ENCODE measurements at regions not wholly inside any gene's neighbourhood (a gene's known extent, or its start where the extent isn't known, plus 50 kb on each side); places are given as distances from the start of the nearest gene placed in this dataset.
A peak's percentile ranks its signal among the peaks of the same experiment; 100 is the strongest.

DNA sequence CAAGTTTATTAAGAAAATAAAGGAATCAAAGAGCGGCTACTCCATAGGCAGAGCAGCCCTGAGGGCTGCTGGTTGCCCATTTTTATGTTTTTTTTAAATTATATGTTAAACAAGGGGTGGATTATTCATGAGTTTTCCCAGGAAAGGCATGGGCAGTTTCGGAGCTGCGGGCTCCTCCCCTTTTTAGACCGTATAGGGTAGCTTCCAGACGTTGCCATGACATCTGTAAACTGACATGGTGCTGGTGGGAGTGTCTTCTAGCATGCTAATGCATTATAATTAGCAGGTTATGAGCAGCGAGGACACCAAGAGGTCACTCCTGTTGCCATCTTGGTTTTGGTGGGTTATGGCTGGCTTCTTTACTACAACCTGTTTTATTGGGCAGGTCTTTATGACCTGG, 301.8 kb downstream of the TFAP2C start:
- DNase-seq = no peak

GRCh38 chr20:56932575-56933330, 303.6 kb downstream of the TFAP2C start:
- DNase-seq = no peak

GRCh38 chr20:56933331-56933698, 304.2 kb downstream of the TFAP2C start:
- no peak for DNase-seq

DNA sequence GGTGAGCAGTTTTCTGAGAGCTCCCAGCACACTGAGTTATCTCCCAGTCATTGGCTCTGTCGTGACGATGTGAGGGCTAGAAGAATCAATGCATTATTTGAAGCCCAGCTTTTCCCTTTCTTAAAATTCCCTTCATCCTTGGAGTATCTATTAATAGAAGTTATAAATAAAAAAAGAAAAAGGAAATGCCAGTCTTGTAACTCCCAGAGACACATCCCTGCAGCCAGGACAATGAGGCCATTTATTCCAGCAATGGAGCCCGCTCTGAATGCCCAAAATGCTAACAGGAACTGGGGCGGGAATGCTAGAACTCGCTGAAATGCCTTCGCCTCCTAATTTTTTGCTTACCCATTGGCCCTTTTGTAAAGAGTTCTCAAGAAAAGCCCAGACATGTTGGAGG, 305.8 kb downstream of the TFAP2C start:
- DNase-seq = peak; percentile 4

- DNase-seq = no peak
Measured at GRCh38 chr20:56940466-56940865, 311.4 kb downstream of the TFAP2C start.

DNA sequence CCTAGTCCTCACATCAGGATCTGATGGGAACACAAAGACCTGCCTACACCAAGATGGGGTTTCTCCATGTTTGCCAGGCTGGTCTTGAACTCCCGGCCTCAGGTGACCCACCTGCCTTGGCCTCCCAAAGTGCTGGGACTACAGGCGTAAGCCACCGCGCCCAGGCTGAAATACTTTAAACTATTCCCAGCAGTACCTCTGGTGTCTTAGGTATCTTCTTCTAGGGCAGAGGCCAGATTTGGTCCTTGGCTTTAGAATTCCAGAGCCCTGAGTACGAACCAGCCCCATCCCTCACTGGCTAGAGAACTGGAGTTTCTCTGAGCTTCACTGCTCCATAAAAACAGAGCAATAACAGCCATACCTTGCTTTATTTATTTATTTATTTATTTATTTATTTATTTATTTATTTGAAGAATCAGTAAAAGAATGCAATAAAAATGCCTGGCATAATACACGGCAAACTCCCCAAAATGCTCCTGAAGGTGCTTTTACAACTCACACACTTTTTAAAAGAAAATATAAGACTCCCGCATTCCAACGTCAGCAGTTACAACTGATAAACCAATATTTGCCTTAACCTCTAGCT, 312.1 kb downstream of the TFAP2C start:
- no peak for DNase-seq

- DNase-seq = no peak
Measured at GRCh38 chr20:56943946-56944945, 315.1 kb downstream of the TFAP2C start.

- no peak for DNase-seq
Measured at GRCh38 chr20:56945057-56945456, 316.0 kb downstream of the TFAP2C start.

- DNase-seq = no peak
Measured at GRCh38 chr20:56945901-56946300, 316.8 kb downstream of the TFAP2C start.

DNA sequence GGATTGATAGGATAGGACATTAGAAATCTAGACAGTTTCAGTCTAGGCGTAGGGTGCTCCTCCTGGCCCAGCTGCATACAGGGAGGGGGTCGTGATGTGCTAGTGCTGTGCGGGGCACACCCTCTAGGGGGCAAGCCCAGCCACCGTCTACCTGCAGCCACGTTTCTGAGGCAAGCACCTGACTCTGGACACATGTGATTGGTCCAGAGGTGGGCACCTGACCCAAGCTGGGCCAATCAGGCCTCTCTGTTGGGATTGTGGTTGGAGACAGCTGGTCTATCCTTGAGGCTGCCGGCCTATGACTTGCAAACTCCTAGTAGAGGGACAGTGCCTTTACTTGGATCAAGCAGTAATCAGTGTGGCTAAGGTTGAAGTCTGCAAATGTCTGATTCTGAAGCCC, 317.1 kb downstream of the BMP7 start:
- no peak for DNase-seq

GRCh38 chr20:56952258-56953047, 314.0 kb downstream of the BMP7 start:
- no peak for DNase-seq

DNA sequence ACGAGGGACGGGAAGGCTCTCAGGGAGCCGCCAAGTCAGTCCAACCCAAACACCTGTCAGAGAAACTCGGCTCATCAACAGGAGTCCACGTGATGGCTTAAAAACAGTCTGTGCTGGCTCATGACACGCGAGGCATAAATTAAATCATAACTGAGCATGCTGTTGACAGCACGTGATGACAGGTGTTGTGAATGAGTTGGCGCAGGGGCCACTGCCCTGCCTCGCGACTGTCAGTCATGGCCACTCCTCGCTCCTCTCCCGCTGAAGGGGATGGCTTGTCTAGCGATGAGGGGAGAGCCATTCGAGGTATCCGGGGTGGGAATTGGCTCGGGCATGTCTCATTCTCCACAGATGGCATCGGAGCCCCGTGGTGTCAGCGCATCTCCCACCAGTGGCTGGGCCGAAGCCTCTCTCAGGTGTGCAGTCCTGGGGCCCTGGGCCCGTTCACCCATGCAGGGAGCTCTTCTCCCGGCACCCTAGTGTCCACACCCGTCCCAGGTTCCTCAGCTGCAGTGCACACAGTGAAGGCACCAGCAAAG, 313.3 kb downstream of the BMP7 start:
- no peak for DNase-seq

DNA sequence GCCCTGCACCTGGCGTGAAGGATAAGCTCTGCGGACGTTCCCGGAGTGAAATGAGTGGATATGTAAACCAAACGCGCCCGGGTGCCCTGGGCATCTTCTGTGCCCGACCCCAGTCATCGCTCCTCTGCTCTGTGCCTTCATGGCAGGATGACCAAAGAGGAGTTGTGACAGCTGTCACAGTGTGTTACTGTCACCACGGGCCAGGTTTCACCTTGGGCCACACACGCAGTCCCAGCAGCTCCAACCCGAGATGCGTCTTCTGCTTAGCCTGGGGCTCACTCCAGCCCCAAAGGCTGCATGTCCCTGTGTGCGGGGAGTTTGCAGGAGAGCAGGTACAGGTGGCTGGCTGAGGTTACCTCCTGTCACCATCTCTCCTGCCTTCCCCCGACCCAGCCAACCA, 311.6 kb downstream of the BMP7 start:
- DNase-seq = no peak

- no peak for DNase-seq
Measured at GRCh38 chr20:56955680-56956079, 310.8 kb downstream of the BMP7 start.

DNA sequence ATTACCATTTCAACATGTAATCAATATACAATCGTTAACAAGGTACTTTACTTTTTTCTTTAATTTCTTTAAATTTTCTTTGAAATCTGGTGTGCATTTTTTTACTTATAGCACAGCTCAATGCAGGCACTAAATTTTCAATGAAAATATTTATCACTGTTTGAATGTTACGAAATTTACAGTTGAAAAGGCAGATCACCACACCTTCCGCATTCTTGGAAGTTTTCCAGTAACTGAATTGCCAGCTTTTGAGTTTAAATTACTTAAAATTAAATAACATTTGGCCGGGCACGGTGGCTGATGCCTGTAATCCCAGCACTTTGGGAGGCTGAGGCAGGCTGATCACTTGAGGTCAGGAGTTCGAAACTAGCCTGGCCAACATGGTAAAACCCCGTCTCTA, 309.9 kb downstream of the BMP7 start:
- no peak for DNase-seq

DNA sequence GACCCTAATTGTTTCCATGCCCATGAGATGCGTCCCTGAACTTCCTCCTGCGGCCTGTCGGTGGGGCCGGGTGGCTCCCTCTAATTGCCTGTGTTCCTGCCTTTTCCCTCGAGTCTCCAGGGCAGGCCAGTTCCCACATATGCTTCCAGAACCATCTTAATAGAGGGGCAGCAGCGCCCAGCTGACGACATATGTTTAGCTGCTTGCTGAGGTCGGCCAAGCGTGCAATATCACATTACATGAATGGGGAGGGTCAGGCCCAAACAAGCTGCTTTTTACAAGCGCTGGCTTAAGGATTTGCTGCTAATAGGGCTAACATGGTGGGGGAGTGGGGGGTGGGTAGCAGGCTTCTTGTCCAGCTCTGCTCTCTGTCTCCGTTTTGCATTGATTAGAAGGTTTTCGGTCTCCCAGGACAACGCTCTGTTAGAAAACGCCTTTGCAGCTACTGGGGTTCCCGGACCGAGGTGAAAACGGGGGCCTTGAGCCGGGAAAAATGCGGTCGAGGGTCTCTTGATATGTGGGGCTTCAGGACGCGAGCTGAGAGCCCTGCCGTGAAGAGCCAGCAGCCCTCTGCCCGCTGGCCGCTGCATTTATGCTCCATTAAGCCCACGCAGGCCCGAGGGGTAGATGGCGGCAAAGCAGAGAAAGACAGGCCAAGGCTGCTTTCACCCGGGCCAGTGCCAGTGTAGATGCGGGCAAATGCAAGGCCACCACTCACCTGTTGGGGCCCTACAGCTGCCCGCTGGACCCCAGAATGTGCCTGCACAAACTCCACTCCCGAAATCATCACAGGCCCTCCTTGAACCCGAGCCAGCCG, 308.5 kb downstream of the BMP7 start:
- DNase-seq = no peak

DNA sequence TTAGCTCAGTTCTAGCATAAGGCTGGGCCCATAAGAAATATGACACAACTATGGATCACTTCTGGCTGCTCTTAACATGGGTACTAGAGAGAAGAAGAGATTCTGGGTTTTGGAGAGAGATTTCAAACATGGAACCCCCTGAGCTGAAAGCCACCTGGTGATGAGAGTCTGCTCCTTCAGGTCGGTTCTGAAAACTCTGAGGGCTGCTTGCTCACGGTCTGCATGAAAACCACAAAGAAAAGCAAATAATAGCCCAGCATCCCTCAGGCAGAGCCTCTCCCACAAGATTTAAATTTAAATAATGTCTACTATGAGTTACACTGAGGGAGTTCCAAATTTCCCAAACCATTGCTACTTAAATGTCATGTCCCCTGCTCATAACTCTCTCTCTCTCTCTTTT, 301.5 kb downstream of the BMP7 start:
- no peak for DNase-seq

DNA sequence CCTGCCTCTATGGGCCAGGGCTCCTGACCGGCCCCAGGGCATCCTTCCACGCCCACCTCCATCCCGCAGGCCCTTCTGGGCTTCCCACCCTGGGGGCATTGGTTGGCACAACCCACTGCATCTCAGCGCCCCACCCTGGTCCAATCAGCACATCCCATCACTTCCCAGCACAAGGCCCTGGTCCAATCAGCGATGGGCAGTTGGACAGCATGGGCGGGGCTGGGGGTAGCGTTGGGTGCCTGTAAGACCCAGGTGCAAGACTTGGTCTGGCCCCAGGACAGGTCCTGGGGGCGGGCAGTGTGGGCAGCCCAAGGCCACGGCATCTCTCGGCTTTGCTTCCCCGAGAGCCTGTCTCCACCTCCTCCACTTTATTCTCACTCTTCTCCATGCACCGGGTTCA, 298.5 kb downstream of the BMP7 start:
- no peak for DNase-seq

DNA sequence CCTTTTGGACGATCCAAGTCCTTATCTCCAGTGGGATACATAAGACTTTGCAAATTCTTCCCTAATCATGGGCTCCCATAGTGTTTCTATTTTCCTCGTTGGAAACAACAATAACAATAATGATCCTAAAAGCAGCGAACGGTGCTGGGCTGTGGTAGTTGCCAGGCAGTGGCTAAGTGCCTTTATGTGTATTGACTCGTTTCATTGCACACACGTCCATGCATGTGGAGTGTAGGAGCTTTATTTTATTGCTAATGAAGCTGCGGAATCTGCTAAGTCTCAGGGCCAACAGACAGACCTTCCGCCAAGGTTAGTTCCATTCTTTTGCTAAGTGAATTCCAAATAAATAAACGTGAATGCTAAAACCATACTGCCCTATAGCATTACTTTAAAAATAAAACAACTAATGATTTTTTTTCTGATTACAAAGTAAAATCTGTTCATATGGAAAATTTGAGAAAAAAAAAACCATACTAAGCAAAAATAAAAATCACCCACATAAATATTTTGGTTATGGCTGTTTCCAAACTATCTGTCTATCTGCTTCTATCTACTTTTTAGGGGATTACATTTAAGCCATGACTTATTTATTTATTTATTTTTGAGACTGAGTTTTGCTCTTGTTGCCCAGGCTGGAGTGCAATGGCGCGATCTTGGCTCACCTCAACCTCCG, 297.9 kb downstream of the BMP7 start:
- DNase-seq = no peak

- DNase-seq = peak; percentile 2
Measured at GRCh38 chr20:56974499-56975250, 291.8 kb downstream of the BMP7 start.
